Lung (tissue), 11 donors: ENCODE measurements at regions not wholly inside any gene's neighbourhood (a gene's known extent, or its start where the extent isn't known, plus 50 kb on each side); places are given as distances from the start of the nearest gene placed in this dataset.

ENCODE experiments used
- ATAC-seq: fragments of 200-7000 bp; cut with Tn5 transposase; one replicate; pipeline ENCODE4 v1.9.1; 2020; ENCODE audit warnings: moderate number of reproducible peaks; ENCODE audit not compliant: insufficient read depth, low FRiP score
- DNase-seq, 3 donors: peaks; one replicate each; pipeline ENCODE4 v3.0.0-alpha.2; 2013 to 2017
- H3K27ac ChIP-seq, 2 donors: one replicate each; pipeline ENCODE4 v1.5.1; 2013; ENCODE audit warnings: mild to moderate bottlenecking in 2 of 2, moderate library complexity in 2 of 2, control low read depth in 1 of 2, inconsistent platforms in 1 of 2, low read depth in 1 of 2, low read length in 1 of 2
- H3K27me3 ChIP-seq, 3 donors: one replicate each; pipeline ENCODE4 v1.5.1; 2013; ENCODE audit warnings: low read length in 2 of 3; ENCODE audit not compliant: control insufficient read depth in 3 of 3, insufficient read depth in 3 of 3
- H3K36me3 ChIP-seq, 4 donors: one replicate each; pipeline ENCODE4 v1.5.1; 2013; ENCODE audit warnings: low read length in 4 of 4, mild to moderate bottlenecking in 1 of 4, moderate library complexity in 1 of 4; ENCODE audit not compliant: control insufficient read depth in 4 of 4, insufficient read depth in 4 of 4
- H3K4me1 ChIP-seq, 5 donors: one replicate each; pipeline ENCODE4 v1.5.1; 2013; ENCODE audit warnings: low read length in 5 of 5, mild to moderate bottlenecking in 2 of 5, moderate library complexity in 1 of 5; ENCODE audit not compliant: control insufficient read depth in 5 of 5, insufficient read depth in 5 of 5
- H3K4me3 ChIP-seq: one replicate; pipeline ENCODE4 v1.5.1; 2013; ENCODE audit warnings: mild to moderate bottlenecking, control low read depth, moderate library complexity
- H3K9ac ChIP-seq, 2 donors: one replicate each; pipeline ENCODE4 v1.5.1; 2013; ENCODE audit warnings: low read length in 2 of 2, control low read depth in 1 of 2; ENCODE audit not compliant: insufficient read depth in 1 of 2
- H3K9me3 ChIP-seq, 4 donors: one replicate each; pipeline ENCODE4 v1.5.1; 2013; ENCODE audit warnings: low read length in 3 of 4, mild to moderate bottlenecking in 1 of 4, moderate library complexity in 1 of 4; ENCODE audit not compliant: control insufficient read depth in 4 of 4, insufficient read depth in 3 of 4
- CTCF ChIP-seq: IDR thresholded peaks from 2 replicates; pipeline ENCODE4 v1.5.1; 2012; ENCODE audit warnings: mild to moderate bottlenecking; ENCODE audit errors: control extremely low read depth, extremely low read depth
- WGBS, 2 donors: extraction: QIAGEN DNeasy Blood & Tissue Kit; methylation state at CpG; one replicate each; pipeline ENCODE4 v1.1.7; 2013; 5-methylcytosine and 5-hydroxymethylcytosine counted together
- donor health status: control.
- donor health status: control.
- donor health status: Bipolar disorder and iron deficiency.
- donor health status: healthy.
- donor health status: DM: yes; HTN: yes; CAD: no.

GRCh38 chr6:77337392-77337791 lies 125.9 kb downstream of the HTR1B start:
- H3K4me1 ChIP-seq, result peaks cover 0 to 5% (median 0%) of the 10 kb centered on the region in 5 donors
- no peak for TF ChIP-seq CTCF
- no peaks in the 10 kb centered on the region for H3K36me3 ChIP-seq
- H3K27ac ChIP-seq, result no peak overlapping the region
- no peaks in the 10 kb centered on the region for H3K27me3 ChIP-seq
- no peak overlapping the region for H3K4me3 ChIP-seq
- ATAC-seq, result no peak
- no peak for DNase-seq
- H3K9ac ChIP-seq, result no peak overlapping the region
- peaks cover 0 to 14% (median 8%) of the 10 kb centered on the region in 4 donors for H3K9me3 ChIP-seq

- TF ChIP-seq CTCF, result no peak
- no peak for DNase-seq
- H3K9ac ChIP-seq, result no peak overlapping the region
- no peak for ATAC-seq
- peaks cover 0 to 14% (median 8%) of the 10 kb centered on the region in 4 donors for H3K9me3 ChIP-seq
- no peak overlapping the region for H3K4me3 ChIP-seq
- H3K4me1 ChIP-seq, result no peaks in the 10 kb centered on the region
- 84 to 89% methylated on average over 3 of the region's 3 CpGs for WGBS, 2 donors
- no peaks in the 10 kb centered on the region for H3K36me3 ChIP-seq
- no peak overlapping the region for H3K27ac ChIP-seq
- H3K27me3 ChIP-seq, result no peaks in the 10 kb centered on the region
Measured at GRCh38 chr6:77334093-77334492, 129.2 kb downstream of the HTR1B start.

- 95 to 97% methylated on average over 15 of the region's 15 CpGs for WGBS, 2 donors
- DNase-seq (no peak), ATAC-seq (no peak)
- no peaks in the 10 kb centered on the region for H3K27me3 ChIP-seq
- H3K4me1 ChIP-seq, result no peaks in the 10 kb centered on the region
- no peak for TF ChIP-seq CTCF
- H3K9ac ChIP-seq, result no peak overlapping the region
- no peak overlapping the region for H3K27ac ChIP-seq
- no peak overlapping the region for H3K4me3 ChIP-seq
- H3K36me3 ChIP-seq, result no peaks in the 10 kb centered on the region
- peaks cover 0 to 14% (median 8%) of the 10 kb centered on the region in 4 donors for H3K9me3 ChIP-seq
Measured at GRCh38 chr6:77332915-77333623, 130.2 kb downstream of the HTR1B start.

GRCh38 chr6:77326711-77327110 lies 136.6 kb downstream of the HTR1B start:
- Histone ChIP-seq H3K36me3 (no peaks in the 10 kb centered on the region), H3K4me1 (no peaks in the 10 kb centered on the region), H3K27ac (no peak overlapping the region), H3K9me3 (no peaks in the 10 kb centered on the region), H3K4me3 (no peak overlapping the region), H3K27me3 (no peaks in the 10 kb centered on the region), H3K9ac (no peak overlapping the region)
- TF ChIP-seq CTCF, result no peak
- WGBS, 2 donors, result 82% methylated on average over 3 of the region's 3 CpGs
- DNase-seq, result no peak
- ATAC-seq, result no peak
